Ramos (cell line): ENCODE measurements at regions not wholly inside any gene's neighbourhood (a gene's known extent, or its start where the extent isn't known, plus 50 kb on each side); places are given as distances from the start of the nearest gene placed in this dataset.

Source experiments
- in situ Hi-C: fragments of 300-500 bp; cut with MboI; formaldehyde crosslinking; loops from one replicate; pipeline ENCODE4 v1.14.3; 2022; ENCODE audit warnings: low sequenced_read_pairs; ENCODE audit not compliant: unreplicated experiment

- in situ Hi-C loops: no loop called here
Measured at GRCh38 chr7:17593819-17594419, 295.5 kb downstream of the AHR start.

- in situ Hi-C loops: no loop called here
Measured at GRCh38 chr7:17595546-17595945, 297.1 kb downstream of the AHR start.

- in situ Hi-C loops: no loop called here
Measured at GRCh38 chr7:17598305-17598704, 299.9 kb downstream of the AHR start.

- in situ Hi-C loops: no loop called here
Measured at GRCh38 chr7:17598846-17599245, 300.4 kb downstream of the AHR start.

GRCh38 chr7:17599733-17600339, 301.4 kb downstream of the AHR start:
- in situ Hi-C loops: no loop called here

GRCh38 chr7:17600340-17600752, 301.9 kb downstream of the AHR start:
- in situ Hi-C loops: no loop called here

GRCh38 chr7:17601921-17602320, 303.5 kb downstream of the AHR start:
- in situ Hi-C loops: no loop called here

- in situ Hi-C loops: no loop called here
Measured at GRCh38 chr7:17608114-17608833, 309.8 kb downstream of the AHR start.

- in situ Hi-C loops: no loop called here
Measured at GRCh38 chr7:17611611-17612010, 313.2 kb downstream of the AHR start.

GRCh38 chr7:17613338-17614041, 315.0 kb downstream of the AHR start:
- in situ Hi-C loops: no loop called here

- in situ Hi-C loops: no loop called here
Measured at GRCh38 chr7:17617380-17617779, 318.9 kb downstream of the AHR start.

- in situ Hi-C loops: no loop called here
Measured at GRCh38 chr7:17617857-17618651, 319.6 kb downstream of the AHR start.

GRCh38 chr7:17618652-17618974, 320.2 kb downstream of the AHR start:
- in situ Hi-C loops: no loop called here

- in situ Hi-C loops: no loop called here
Measured at GRCh38 chr7:17619196-17619818, 320.9 kb downstream of the AHR start.

GRCh38 chr7:17620566-17620965, 319.7 kb downstream of the SNX13 start:
- in situ Hi-C loops: no loop called here

- in situ Hi-C loops: no loop called here
Measured at GRCh38 chr7:17622451-17622850, 317.8 kb downstream of the SNX13 start.

GRCh38 chr7:17623546-17624185, 316.6 kb downstream of the SNX13 start:
- in situ Hi-C loops: no loop called here

- in situ Hi-C loops: no loop called here
Measured at GRCh38 chr7:17624379-17624778, 315.9 kb downstream of the SNX13 start.

- in situ Hi-C loops: no loop called here
Measured at GRCh38 chr7:17625043-17625442, 315.3 kb downstream of the SNX13 start.

GRCh38 chr7:17626235-17626634, 314.1 kb downstream of the SNX13 start:
- in situ Hi-C loops: no loop called here
